OCI-LY7 (cell line): ENCODE measurements at regions not wholly inside any gene's neighbourhood (a gene's known extent, or its start where the extent isn't known, plus 50 kb on each side); places are given as distances from the start of the nearest gene placed in this dataset.

Experiments
- EZH2phosphoT487 ChIP-seq: fragments of 200-600 bp; sonication (generic); IDR thresholded peaks from 2 replicates; pipeline ENCODE4 v1.6.1; 2018; ENCODE audit warnings: low read depth, borderline replicate concordance, mild to moderate bottlenecking, mixed run types, antibody characterized with exemption, low read length, moderate library complexity, mixed read lengths
- TF ChIP-seq, protein P1 (sequence below): fragments of 200-600 bp; sonication (generic); conservative IDR thresholded peaks from 2 replicates; pipeline ENCODE4 v1.5.1; 2014; ENCODE audit warnings: mild to moderate bottlenecking, antibody characterized with exemption, low read length, moderate library complexity, mixed read lengths

DNA sequence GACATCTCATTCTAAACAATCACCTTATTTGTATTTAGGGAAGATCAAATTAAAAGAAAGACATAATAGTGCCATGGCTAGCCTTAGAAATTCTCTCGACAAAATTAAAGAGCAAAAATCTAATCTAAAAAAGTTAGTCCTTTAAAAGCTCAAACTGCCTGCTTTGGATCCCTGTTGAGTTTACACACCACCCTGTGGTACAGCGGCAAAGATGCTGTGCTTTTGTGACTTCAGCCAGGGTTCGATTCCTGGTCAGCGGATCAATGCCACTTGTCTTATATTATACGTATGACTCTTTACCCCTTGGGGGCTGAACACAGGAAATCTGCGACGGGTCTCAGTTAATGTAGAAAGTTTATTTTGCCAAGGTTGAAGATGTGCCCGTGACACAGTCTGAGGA, 51.3 kb upstream of the VOPP1 start:
- TF ChIP-seq, protein P1, sequence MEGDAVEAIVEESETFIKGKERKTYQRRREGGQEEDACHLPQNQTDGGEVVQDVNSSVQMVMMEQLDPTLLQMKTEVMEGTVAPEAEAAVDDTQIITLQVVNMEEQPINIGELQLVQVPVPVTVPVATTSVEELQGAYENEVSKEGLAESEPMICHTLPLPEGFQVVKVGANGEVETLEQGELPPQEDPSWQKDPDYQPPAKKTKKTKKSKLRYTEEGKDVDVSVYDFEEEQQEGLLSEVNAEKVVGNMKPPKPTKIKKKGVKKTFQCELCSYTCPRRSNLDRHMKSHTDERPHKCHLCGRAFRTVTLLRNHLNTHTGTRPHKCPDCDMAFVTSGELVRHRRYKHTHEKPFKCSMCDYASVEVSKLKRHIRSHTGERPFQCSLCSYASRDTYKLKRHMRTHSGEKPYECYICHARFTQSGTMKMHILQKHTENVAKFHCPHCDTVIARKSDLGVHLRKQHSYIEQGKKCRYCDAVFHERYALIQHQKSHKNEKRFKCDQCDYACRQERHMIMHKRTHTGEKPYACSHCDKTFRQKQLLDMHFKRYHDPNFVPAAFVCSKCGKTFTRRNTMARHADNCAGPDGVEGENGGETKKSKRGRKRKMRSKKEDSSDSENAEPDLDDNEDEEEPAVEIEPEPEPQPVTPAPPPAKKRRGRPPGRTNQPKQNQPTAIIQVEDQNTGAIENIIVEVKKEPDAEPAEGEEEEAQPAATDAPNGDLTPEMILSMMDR = no peak
- no peak for TF ChIP-seq EZH2phosphoT487
